GM12872 (cell line): ENCODE measurements at regions not wholly inside any gene's neighbourhood (a gene's known extent, or its start where the extent isn't known, plus 50 kb on each side); places are given as distances from the start of the nearest gene placed in this dataset.

Experiments used
- TF ChIP-seq, protein P1 (sequence below): IDR thresholded peaks from 3 replicates; pipeline ENCODE4 v1.5.1; 2011; ENCODE audit warnings: low read depth, mild to moderate bottlenecking, low read length, moderate library complexity; ENCODE audit not compliant: insufficient read depth

DNA sequence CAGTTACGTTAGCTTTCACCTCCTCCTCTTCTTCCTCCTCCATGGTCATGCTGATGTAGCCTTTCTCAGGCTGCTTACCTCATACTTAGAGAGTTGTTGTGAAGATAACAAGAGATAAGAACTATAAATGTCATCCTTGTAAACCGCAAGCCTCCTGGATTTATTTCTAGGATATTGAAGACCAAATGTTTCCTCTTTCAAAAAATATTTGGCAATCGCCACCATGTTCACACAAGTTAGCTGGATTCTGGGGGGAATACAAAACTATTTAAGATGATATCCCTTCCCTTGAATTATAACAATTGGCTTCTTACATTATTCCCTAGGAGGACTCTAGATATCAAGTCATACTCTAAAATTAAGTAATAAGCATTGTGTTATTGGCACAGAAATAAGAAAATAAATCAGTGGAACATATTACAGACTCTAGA lies 99.8 kb upstream of the PLEKHG1 start:
- TF ChIP-seq, protein P1, sequence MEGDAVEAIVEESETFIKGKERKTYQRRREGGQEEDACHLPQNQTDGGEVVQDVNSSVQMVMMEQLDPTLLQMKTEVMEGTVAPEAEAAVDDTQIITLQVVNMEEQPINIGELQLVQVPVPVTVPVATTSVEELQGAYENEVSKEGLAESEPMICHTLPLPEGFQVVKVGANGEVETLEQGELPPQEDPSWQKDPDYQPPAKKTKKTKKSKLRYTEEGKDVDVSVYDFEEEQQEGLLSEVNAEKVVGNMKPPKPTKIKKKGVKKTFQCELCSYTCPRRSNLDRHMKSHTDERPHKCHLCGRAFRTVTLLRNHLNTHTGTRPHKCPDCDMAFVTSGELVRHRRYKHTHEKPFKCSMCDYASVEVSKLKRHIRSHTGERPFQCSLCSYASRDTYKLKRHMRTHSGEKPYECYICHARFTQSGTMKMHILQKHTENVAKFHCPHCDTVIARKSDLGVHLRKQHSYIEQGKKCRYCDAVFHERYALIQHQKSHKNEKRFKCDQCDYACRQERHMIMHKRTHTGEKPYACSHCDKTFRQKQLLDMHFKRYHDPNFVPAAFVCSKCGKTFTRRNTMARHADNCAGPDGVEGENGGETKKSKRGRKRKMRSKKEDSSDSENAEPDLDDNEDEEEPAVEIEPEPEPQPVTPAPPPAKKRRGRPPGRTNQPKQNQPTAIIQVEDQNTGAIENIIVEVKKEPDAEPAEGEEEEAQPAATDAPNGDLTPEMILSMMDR, result no peak

GRCh38 chr6:150503041-150503440 lies 96.6 kb upstream of the PLEKHG1 start:
- TF ChIP-seq, protein P1, result no peak

DNA sequence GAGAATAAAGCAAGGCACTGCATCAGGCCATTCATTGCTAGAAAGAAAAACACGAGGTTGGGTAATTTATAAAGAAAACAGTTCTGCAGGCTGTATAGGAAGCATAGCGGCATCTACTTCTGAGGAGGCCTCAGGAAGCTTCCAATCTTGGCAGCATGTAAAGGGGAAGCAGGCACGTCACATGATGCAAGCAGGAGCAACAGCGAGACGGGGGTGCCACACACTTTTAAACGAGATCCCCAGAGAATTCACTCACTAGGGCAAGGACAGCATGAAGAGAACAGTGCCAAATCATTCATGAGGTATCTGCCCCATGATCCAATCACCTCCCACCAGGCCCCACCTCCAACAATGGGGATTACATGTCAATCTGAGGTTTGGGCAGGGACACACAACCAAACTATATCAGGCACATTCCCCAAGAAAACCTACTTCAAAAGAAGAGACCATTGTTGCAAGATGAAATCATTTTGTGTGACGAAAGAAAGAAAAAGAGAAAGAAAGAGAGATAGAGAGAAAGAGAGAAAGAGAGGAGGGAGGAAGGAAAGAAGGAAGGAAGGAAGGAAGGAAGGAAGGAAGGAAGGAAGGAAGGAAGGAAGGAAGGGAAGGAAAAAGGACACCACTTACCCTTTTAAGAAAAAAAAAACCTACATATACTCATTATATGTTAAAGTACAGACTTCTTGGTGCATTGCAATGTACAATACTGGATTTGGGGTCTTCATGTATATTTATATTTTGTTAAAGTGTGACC lies 95.9 kb upstream of the PLEKHG1 start:
- TF ChIP-seq, protein P1, result no peak

- TF ChIP-seq, protein P1, result no peak
Measured at GRCh38 chr6:150510576-150510975, 89.1 kb upstream of the PLEKHG1 start.

DNA sequence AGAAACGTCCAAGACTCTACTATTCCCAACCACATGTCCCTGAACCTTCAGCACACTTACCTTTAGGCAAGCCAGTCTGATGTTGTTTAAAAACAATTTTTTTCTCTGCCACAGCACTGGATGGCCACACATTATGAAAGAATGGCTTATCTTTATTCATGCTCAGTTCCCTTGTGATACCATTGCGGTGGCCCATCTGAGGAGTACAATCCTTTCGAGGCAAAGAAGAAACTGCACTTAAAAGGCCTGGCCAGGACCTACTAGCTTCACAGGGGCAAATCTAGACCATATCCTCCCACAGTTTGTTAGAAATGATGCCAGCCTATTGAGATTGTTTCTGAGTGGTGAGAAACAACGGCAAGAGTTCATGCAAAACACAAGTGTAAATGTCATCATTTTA lies 88.4 kb upstream of the PLEKHG1 start:
- TF ChIP-seq, protein P1, result no peak

DNA sequence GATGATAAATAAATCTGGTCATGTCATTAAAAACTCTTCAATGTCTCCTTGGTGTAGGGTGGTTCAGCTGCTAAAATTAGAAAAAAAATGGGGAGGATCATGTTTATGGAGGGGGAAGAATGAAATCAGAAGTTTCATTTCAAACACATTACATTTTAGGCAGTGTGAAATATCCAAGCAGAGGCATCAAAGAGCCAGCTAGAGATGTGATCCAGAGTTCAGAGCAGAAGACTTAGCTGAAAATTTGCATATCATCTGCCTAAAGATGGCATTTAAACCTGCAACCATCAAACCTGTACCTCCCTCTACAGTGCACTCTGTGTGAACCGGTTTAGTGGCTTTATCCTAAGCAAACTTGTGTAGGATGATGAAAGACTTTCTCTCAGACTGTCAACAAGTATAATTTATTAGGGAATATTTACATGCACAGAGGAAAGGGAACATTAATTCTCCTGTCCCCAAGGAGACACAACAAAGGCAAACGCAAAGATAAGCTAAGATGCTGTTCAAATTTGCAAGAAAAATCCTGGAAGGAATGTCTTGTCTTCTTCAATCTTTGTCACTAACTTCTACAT lies 84.8 kb upstream of the PLEKHG1 start:
- TF ChIP-seq, protein P1, result no peak

- TF ChIP-seq, protein P1, result no peak
Measured at GRCh38 chr6:150516199-150516598, 83.5 kb upstream of the PLEKHG1 start.
